Breast epithelium (tissue), 3 donors: ENCODE measurements at regions not wholly inside any gene's neighbourhood (a gene's known extent, or its start where the extent isn't known, plus 50 kb on each side); places are given as distances from the start of the nearest gene placed in this dataset.

Experiments
- POLR2A ChIP-seq: fragments of 450-650 bp; IDR thresholded peaks from one replicate; pipeline ENCODE4 v1.6.1; 2016; ENCODE audit warnings: antibody characterized with exemption, mild to moderate bottlenecking, moderate library complexity
- POLR2AphosphoS5 ChIP-seq, 3 donors: sonication (generic); formaldehyde crosslinking; IDR thresholded peaks; one replicate each; pipeline ENCODE4 v1.6.1; 2017; ENCODE audit warnings: antibody characterized with exemption in 3 of 3
- TF ChIP-seq, protein P1 (sequence below), 3 donors: fragments of 450-650 bp; IDR thresholded peaks; one replicate each; pipeline ENCODE4 v1.5.1; 2016 to 2017; ENCODE audit warnings: antibody characterized with exemption in 3 of 3, mild to moderate bottlenecking in 3 of 3, moderate library complexity in 3 of 3

DNA sequence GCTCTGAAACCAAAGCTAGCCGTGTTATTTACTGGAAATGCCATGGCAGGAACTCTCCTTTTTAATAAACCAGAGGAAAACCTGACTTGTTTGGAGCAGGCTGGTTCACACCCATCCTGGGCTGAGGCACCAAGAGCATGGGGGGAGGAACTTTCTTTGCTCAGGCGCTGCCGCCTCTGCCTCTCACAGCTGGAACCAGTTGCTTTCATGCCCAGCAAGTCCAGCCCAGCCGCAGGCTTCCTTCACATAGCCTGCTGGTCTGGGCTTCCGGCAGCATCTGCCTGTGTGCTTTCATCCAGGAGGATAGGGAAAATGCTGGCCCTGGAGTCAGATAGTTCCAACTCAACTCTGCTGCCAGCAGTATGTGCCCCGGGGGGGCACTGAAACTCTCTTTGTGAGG is 88.1 kb upstream of the ASIC2 start:
- TF ChIP-seq, protein P1, sequence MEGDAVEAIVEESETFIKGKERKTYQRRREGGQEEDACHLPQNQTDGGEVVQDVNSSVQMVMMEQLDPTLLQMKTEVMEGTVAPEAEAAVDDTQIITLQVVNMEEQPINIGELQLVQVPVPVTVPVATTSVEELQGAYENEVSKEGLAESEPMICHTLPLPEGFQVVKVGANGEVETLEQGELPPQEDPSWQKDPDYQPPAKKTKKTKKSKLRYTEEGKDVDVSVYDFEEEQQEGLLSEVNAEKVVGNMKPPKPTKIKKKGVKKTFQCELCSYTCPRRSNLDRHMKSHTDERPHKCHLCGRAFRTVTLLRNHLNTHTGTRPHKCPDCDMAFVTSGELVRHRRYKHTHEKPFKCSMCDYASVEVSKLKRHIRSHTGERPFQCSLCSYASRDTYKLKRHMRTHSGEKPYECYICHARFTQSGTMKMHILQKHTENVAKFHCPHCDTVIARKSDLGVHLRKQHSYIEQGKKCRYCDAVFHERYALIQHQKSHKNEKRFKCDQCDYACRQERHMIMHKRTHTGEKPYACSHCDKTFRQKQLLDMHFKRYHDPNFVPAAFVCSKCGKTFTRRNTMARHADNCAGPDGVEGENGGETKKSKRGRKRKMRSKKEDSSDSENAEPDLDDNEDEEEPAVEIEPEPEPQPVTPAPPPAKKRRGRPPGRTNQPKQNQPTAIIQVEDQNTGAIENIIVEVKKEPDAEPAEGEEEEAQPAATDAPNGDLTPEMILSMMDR (IDR thresholded peaks at IDR 0.05): no peak
- no peak for TF ChIP-seq POLR2A
- no peak for TF ChIP-seq POLR2AphosphoS5 (IDR thresholded peaks at IDR 0.05)
